ENCODE measurements at regions not wholly inside any gene's neighbourhood (a gene's known extent, or its start where the extent isn't known, plus 50 kb on each side); places are given as distances from the start of the nearest gene placed in this dataset.

DNA sequence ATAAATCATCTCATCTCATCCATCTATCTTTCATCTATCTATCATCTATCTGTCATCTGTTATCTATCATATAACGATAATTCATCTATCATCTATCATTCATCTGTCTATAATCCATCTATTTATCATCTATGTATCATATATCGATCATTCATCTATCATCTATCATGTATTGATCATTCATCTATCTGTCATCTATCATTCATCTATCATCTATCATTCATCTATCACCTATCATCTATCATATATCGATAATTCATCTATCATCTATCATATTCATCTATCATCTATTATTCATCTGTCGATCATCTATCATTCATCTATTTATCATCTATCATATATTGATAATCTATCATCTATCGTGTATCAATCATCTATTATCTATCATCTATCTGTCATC lies 100.4 kb upstream of the ZNF492 start:
- no peak for TF ChIP-seq EZH2 (IDR thresholded peaks at IDR 0.05; ENCODE audit: borderline replicate concordance, low read length)
- TF ChIP-seq, protein P1, sequence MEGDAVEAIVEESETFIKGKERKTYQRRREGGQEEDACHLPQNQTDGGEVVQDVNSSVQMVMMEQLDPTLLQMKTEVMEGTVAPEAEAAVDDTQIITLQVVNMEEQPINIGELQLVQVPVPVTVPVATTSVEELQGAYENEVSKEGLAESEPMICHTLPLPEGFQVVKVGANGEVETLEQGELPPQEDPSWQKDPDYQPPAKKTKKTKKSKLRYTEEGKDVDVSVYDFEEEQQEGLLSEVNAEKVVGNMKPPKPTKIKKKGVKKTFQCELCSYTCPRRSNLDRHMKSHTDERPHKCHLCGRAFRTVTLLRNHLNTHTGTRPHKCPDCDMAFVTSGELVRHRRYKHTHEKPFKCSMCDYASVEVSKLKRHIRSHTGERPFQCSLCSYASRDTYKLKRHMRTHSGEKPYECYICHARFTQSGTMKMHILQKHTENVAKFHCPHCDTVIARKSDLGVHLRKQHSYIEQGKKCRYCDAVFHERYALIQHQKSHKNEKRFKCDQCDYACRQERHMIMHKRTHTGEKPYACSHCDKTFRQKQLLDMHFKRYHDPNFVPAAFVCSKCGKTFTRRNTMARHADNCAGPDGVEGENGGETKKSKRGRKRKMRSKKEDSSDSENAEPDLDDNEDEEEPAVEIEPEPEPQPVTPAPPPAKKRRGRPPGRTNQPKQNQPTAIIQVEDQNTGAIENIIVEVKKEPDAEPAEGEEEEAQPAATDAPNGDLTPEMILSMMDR (conservative IDR thresholded peaks at IDR 0.05 in 1 of 2, IDR thresholded peaks at IDR 0.05 in 1 of 2; ENCODE audit: extremely low read depth in 1 of 2, insufficient read depth in 1 of 2, low read depth in 1 of 2, low read length in 2 of 2) = no peak
